Dermis blood vessel endothelial cell (primary cell): ENCODE measurements at regions not wholly inside any gene's neighbourhood (a gene's known extent, or its start where the extent isn't known, plus 50 kb on each side); places are given as distances from the start of the nearest gene placed in this dataset.
A peak's percentile ranks its signal among the peaks of the same experiment; 100 is the strongest.
"Not testable (repeated sequence)": the region's sequence is repeated elsewhere in the genome, so short reads cannot be mapped to it uniquely, and the experiment has no call there.

Source experiments
- DNase-seq: peaks from one replicate; pipeline ENCODE4 v3.0.0; 2010

DNA sequence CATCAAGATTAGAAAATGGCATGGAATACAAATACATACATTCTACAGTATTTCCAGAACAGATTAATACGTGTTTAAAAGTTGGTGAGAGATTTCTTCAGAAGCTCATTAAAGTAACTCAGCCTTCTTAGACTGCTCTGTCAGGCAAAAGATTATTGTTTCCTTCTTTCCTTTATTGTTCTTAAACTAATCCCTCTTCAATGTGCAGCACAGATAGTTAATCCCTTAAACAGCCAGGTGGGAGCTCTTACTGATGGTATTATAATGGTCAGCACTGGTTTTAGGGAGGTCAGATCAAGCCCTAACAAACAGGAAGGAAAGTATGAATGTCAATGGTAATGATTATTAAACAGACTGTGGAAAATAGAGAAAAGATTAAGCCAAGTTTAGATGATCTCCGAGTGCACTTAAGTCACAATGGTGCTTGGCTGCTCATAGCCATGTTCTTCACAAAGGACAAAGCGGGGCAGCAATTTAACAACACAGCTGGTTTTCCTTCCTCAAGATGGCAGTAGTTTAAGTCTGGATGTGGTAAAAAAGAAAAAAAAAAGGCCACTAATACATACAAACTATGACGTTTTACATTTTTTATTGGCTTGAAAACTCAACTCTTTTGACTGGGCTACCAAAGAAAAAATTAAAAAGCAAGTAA lies 992.6 kb downstream of the PCDH9 start:
- DNase-seq = no peak

DNA sequence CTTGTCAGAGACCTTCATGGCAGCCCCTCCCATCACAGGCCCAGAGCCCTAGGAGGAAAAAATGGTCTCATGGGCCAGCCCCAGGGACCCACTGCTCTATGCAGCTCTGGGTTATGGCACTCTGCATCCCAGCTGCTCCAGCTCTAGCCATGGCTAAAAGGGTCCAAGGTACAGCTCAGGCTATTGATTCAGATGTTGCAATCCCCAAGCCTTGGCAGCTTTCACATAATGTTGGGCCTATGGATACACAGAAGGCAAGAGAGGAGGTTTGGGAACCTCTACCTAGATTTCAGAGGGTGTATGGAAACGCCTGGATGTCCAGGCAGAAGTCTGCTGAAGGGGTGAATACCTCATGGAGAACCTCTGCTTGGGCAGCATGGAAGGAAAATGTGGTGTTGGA lies 996.0 kb downstream of the PCDH9 start:
- DNase-seq = no peak

DNA sequence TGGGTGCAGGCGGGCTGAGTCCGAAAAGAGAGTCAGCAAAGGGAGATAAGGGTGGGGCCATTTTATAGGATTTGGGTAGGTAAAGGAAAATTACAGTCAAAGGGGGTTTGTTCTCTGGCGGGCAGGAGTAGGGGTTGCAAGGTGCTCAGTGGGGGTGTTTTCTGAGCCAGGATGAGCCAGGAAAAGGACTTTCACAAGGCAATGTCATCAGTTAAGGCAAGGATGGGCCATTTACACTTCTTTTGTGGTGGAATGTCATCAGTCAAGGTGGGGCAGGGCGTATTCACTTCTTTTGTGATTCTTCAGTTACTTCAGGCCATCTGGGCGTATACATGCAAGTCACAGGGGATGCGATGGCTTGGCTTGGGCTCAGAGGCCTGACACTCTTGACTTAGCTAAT lies 998.2 kb downstream of the PCDH9 start:
- DNase-seq = not testable (repeated sequence)

DNA sequence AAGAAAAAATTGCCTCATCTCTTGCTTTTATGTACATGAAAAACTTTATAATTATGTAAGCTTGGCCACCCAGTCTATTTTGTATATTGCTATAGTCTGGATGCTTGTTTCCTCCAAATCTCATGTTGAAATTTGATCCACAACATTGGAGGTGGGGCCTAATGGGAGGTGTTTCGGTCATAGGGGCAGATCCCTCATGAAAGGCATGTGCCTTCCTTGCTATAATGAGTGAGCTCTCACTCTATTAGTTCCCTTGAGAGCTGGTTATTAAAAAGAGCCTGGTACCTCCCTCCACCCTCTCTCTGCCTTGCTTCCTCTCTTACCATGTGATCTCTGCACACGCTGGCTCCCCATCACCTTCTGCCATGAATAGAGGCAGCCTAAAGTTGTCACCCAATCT lies 1005.1 kb downstream of the PCDH9 start:
- DNase-seq = no peak

DNA sequence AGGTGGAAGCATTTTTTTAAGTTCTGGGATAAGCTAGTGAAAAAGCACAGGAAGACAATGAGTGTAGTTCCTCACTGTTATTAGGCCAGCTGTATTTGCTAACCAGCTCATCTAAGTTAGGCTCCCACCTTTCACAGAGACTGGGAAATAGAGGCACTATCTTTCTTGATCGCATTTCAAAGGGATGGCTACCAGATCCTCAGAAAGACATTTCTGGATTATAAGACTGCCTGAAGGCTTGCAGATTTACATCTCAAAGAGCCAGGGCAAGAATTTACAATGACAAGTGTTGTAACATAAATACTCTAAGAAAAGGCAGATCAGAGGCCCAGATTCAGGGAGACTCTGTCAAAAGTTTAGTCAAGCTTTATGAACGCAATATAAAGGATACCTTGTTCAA lies 1005.5 kb downstream of the PCDH9 start:
- DNase-seq = no peak

DNA sequence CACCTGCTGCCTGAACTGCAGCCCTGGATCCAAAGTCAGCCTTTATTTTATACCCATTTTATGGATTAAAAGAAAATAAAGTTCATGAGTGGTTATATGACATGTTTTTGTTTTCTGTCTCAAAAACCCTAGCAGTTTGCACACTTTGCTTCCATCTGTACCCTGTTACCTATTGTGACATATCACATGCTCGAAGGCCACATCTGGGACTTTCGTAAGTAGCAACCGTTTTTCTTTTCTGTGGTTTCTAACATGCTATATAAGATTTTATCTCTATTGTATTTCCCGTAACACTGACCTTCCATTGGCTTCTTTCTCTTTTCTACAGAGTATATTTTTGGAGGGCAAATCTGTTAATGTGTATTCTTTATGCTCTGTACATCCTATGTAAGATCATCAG lies 1007.2 kb downstream of the PCDH9 start:
- DNase-seq = no peak

DNA sequence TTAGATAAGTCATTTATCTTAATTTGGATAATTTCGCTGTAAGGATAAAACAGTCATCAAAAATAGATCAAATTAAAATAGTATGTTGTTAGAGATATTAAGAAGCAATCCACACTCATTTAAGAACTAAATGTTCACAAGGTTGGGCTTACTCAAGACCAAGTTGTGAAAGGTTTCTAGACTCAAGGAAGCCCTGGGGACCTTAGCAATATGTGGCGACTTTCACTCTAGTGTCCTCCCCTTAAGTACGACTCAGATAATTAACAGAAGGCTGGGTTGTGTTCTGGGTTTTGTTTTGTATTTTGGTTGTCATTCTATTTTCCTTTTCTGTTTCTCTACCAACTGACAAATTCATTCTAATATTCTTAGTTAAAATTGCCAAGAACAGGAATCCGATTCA lies 1008.0 kb downstream of the PCDH9 start:
- DNase-seq = no peak

DNA sequence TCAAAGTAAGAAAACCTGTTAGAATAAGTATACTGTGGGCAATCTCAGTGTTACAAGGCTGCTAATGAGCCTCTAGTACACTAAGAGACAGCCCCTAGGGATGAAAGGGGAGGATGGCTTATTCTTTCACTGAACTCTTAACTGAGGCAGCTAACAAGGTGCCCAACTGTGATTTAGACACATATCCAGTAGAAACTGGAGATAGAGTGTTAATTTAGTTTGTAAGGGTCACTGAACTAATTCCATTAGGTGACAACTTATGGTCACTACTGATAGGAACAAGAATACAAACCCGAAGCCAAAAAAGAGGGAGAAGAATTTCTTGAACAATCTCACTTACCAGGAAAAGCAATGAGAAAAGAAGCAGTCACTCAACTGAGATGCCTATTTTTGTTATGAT lies 1010.6 kb downstream of the PCDH9 start:
- no peak for DNase-seq

DNA sequence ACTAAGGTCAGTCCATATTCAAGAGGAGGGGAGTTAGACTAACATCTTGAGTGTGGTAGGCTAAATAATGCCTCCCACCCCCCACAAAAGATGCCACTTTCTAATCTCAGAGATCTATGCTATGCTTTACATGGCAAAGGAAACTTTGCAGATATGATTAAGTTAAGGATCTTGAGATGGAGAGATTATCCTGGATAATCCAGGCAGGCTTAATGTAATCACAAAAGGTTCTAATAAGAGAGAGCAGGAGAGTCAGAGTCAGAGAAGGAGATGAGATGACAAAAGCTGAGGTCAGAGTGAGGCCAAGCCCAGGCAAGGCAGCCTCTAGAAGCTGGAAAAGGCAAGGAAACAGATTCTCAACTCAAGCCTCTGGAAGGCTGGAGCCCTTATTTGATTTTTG lies 1011.6 kb downstream of the PCDH9 start:
- no peak for DNase-seq

DNA sequence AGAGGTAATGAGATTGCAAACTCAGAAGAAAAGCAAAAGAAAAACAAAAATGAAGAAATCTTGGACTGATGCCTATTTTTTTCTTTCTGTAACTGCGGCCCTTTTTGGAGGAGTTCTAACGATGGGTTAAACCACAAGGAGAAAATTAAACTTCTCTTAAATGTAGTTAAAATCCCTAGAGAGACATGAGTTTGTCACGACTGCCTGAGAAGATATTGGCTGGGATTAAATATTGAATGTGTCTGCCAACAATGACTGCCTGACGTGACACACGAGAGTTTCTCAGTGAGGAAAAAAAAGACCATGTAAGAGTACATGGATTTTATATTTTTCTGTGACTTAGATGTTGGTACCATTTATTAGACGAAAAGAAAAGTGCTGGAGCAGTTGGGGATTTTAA lies 1013.4 kb downstream of the PCDH9 start:
- DNase-seq = no peak

DNA sequence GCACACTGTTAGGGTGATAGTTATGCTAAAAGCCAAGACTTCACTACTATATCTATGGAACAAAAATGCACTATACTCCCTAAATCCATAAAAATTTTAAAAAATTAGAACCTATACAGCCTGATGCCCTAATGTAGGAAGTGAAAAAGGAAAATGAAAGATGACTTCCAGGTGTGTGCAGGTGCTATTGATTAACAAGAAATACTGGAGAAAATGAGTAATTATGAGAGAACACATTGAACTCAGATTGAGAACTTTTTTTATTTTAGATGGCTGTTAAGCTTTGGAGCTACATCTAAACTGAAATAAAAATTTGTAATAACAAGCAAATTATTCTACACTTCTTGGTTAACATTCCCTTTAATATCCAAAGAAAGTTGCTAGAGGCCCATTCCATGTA lies 1015.7 kb downstream of the PCDH9 start:
- no peak for DNase-seq

DNA sequence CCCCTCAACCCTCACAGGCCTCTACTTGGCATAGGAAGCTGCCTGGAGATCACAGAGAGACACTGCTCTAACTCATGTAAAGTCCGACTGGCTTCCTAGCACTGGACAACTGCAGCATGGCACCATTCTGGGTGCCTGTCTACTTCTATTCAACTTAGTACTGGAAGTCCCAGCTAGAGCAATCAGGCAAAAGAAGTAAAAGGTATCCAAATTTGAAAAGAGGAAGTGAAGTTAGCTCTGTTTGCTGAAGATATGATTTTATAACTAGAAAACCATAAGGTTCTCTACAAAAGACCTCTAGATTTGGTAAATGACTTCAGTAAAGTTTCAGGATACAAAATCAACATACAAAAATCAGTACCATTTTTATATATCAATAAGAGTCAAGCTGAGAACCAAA lies 1017.6 kb downstream of the PCDH9 start:
- no peak for DNase-seq

DNA sequence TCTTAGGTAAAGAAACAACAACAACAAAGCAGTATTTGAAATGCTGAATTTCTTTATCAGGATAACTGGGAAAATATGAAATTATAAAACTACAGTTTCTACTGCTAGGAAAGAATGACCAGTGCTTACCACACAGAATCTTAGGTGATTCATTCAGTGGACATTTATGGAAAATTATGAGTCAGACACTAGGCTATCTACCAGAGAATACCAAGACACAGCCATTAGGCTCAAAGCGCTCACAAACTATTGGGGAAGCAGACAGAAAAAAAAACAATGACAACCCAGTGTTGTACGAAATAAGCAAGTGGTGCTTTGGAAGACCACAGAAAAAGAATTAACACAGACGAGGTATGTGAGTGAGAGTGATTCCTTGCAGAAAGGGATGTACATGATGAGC lies 1019.5 kb downstream of the PCDH9 start:
- peak; percentile 77 for DNase-seq

DNA sequence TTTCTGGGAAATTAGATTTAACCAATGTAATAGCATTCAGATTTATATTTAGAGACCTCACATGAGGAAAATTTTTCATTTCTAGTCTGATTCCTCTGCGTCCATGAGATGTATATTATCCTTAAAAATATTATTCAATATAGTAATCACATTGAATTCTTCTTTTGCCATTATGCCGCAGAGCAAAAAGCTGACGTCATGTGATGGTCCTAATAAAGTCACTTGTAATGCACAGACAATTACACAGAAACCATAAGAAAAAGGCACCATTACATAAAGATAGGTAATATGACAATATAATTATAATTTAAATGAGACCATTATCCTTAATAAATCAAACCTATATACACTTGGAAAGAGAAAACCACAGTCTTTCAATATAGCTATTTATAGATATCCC lies 1021.5 kb downstream of the PCDH9 start:
- no peak for DNase-seq

DNA sequence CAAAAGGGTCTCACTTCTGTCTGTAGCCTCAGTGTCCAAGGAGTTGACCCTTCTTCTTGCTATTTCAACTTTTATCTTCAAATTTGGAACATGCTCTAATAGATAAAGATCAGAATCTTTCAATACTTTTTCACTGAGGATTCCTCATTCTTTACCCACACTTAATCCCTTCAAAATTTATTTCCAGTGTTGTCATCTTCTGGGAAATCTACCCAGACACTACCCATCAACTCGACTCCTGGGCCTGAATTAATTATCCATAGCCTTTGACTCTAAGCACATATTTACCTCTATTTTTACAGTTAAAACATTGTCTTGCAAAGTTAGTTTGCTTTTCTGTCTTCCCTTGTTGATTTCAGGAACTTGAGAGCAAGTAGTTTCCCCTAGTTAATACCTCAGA lies 1022.5 kb downstream of the PCDH9 start:
- no peak for DNase-seq

DNA sequence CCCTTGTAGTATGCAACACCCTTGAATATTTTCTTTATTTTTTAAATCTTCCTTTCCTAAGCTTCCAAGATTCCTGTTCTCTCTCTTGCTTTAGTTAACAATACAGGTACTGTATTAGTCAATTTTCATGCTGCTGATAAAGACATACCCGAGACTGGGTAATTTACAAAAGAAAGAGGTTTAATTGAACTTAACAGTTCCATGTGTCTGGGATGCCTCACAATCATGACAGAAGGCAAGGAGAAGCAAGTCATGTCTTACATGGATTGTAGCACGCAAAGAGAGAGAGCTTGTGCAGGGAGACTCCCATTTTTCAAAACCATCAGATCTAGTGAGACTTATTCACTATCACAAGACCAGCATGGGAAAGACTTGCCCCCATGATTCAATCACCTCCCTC lies 1024.3 kb downstream of the PCDH9 start:
- no peak for DNase-seq

DNA sequence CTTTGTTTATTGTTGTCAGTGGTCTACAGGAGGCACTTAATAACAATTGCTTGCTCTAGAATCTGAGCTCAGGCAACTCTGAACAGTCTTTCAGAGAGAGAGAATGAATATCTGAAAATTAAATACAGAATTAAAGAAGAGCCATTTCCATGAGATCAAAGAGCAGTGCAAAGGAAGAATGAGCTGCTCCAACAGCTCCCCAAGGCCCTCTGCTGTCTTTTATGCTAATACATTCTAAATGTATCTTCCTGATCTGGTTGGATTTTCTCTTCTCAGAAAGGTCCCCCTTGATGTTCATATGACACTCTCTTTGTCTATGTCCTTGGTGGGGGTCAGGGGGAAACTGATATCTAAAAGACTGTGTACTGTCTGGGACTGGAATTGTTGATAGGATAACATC lies 1029.6 kb downstream of the PCDH9 start:
- DNase-seq = no peak

DNA sequence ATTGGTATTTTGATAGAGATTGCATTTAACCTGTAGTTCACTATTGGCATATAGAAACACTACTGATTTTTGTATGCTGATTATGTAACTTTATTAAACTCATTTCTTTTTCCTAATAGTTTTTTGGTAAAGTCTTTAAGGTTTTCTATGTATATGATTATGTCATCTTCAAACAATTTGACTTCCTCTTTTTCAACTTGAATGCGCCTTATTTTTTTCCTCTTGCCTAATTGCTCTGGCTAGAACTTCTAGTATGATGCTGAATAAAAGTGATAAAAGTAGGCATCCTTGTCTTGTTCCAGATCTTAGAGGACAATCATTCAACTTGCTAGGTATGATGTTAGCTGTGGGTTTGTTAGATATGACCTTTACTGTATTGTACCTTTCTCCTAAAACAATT lies 1034.9 kb downstream of the PCDH9 start:
- no peak for DNase-seq

DNA sequence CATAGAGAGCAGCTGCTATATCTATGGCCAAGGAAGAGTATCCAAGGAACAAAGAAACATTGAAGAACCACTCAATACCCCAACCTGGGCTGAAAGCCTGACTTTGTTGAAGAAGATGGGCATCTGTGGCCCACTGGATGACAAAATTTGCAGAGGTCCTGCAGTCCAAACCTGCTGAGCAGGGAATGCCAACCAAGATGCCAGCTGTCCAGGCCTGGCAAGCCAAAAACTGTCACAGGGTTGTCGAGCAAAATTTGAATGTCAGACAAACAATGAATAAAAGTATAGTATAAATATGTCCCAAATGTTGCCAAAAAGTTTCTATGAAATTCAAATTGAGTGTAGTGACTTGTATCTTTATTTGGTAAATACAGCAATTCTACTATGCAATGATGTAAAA lies 1040.2 kb downstream of the PCDH9 start:
- no peak for DNase-seq

DNA sequence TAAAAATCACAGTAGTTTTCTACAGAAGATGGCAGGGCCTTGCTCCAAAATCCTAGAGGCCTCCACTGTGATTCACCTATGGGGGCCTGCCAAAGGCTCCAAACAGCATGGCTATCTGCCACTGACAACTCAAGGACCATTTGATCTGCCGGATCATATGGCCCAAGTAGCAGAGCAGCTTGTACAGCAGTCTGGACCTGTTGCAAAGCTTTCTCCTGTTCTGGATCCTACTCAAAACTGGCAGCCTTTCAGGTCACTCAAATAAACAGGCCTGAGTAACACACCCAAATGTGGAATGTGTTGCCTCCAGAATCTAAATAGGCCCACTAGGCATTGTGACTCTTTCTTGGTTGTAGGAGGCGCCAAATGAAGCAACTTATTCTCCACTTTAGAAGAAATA lies 1049.3 kb downstream of the PCDH9 start:
- no peak for DNase-seq

DNA sequence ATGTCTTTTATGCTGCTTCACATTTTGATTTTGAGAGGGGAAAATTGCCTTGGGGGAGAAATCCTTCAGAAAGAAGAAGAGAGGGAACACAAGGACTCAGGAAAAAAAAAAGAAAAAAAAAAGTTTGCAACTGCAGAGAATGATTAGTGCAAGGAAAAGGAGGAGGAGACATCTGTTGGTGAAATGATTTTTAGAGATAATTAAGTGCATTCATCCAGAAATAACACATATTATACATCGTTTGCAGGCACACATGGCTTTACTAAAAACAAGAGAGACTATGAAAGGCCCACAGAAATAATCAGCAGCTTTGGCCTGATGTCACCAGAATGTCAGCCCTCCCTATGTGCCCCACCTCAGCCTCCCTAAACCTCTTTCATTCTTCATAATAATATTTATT lies 1058.2 kb downstream of the PCDH9 start:
- DNase-seq = no peak

DNA sequence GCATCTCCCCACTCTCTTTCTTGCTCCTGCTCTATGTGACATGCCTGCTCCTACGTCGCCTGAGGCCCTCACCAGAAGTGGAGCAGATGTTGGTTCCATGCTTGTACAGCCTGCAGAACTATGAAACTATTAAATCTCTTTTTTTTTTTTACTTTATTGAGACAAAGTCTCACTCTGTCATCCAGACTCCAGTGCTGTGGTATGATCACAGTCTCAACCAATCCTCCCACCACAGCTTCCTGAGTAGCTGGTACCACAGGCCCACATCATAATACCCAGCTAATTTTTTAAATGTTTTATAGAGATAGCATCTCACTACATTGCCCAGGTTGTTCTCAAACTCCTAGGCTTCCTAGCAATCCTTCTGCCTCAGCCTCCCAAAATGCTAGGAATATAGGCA lies 1067.7 kb downstream of the PCDH9 start:
- DNase-seq = no peak

DNA sequence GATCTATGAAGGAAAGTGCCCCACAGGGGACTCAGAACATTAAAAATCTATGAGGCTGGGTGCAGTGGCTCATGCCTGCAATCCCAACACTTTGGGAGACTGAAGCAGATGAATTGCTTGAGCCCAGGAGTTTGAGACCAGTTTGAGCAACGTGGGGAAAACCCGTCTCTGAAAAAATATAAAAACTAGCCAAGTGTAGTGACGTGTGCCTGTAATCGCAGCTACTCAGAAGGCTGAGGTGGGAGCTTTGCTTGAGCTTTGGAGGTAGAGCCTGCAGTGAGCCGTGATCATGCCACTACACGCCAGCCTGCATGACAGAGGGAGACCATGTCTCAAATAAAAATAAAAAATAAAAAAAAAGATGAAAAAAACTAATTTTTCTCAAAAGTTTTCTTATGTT lies 1070.6 kb downstream of the PCDH9 start:
- no peak for DNase-seq

DNA sequence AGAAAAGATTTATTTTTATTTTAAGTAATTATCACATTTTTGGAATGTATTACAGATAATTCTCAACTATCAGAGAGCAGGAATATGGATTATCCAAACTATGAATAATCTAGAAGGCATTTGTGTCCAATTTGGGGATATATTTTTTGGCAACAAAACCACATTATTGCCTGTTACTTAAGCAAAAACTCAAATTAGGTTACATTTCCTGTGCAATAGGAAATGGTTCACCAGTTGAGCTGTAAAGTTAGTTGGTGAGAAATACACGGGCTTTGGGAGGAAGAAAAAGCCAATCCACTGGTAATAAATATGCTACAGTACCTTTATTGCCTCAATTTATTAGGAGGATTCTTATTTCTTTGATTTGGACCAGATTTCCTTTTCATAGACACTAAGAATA lies 1075.2 kb downstream of the PCDH9 start:
- peak; percentile 48 for DNase-seq

DNA sequence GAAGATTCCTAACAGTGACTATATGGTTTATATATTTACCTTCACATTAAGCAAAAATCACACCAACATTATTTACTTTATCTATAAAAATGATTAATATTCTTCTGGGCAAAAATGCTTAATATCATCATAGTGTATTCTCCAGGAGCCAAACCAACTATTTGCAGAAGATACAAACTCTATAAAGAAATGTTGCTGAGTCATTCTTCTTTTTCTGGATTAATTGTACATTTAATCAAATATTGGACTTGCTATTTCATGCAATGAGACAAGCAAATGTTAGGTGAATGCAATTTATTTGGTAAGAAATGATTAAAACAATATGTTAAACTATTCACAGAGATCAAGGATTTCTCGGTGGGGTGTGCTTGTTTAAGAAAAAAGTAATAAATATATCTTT lies 1075.8 kb downstream of the PCDH9 start:
- DNase-seq = no peak

DNA sequence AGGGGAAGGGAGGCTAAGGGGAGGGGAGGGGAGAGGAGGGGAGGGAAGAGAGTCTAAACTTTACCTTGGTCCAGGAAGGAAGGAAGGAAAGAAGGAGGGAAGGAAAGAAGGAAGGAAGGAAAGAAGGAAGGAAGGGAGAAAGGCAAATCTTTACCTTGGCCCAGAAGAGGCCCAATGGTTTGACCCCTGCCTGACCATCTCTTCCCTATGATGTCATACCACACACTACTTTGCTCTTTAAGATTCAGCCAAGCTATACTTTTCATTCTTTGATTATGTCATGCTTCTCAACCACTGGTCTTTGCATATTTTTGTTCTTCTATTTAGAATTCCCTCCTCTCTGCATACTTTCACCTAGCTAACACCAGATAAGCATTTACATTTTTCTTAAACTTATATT lies 1077.5 kb downstream of the PCDH9 start:
- DNase-seq = no peak
